RPMI8226 (cell line): ENCODE measurements at regions not wholly inside any gene's neighbourhood (a gene's known extent, or its start where the extent isn't known, plus 50 kb on each side); places are given as distances from the start of the nearest gene placed in this dataset.
"Not testable (repeated sequence)": the region's sequence is repeated elsewhere in the genome, so short reads cannot be mapped to it uniquely, and the experiment has no call there.

ENCODE experiments used
- DNase-seq: peaks from one replicate; pipeline ENCODE4 v3.0.0-alpha.2; 2015

GRCh38 chrX:38473701-38474100 lies 87.6 kb upstream of the TSPAN7 start:
- DNase-seq, result no peak

- no peak for DNase-seq
Observed at GRCh38 chrX:38474543-38474942, 86.8 kb upstream of the TSPAN7 start.

DNA sequence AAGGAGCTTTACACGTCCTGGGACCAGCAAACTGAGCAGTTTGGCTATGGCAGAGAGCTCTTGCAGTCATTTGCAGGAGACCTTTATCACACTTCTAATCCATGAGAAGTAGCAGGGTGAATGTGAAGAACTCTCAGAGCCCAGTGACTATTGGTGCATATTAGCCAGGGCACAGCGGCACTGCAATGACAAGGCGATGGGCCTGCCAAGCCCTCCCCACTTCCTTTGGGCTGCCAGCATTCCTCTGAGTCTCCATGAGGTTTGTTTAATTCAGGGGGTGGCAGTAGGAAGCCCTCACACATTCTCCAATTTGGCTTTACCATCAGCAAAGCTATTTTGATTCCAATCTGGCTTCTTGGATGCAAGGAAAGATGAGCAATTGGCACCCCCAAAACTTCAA lies 79.2 kb upstream of the TSPAN7 start:
- no peak for DNase-seq

DNA sequence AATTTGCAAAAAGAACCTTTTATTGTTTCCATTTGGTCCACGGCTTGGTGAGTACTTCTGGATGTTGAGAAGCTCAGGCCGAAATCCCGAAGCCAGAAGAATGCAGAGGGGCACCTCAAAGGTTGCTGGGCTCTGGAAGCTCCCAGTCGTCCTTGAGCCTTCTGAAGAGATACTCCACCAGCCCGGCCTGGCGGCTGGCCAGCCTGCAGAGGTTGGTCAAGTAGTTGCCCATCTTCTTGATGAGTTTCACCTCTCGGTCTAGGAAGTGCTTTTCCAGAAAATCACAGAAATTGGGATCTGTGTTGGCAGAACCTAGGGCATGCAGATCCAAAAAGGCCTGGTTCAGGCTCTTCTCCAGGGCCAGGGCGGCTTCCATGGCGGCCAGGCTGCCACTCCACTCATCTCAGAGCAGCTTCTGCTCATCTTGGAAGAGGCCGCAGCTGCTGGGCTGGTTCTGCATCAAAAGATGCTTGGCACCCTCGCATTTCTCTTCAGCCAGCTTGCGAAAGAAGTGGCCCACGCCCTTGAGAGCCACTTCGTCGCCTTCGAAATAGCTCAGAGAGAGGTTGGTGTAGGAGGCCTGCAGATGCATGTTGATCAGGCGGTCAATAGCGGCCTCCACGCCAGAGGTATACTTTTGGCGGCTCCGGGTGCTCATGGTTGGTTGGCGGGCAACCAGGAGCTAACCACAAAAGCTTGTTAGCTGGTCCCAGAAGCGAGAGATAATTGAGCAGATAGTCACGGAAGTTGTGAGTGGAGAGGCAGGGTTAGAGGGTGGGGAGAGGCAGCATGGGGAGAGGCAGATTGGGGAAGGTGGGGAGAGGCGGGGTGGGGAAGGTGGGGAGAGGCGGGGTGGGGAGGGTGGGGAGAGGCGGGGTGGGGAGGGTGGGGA lies 76.5 kb upstream of the TSPAN7 start:
- DNase-seq, result peak; percentile 77

GRCh38 chrX:38489341-38489740 lies 72.0 kb upstream of the TSPAN7 start:
- DNase-seq, result no peak

GRCh38 chrX:38494239-38494823 lies 67.0 kb upstream of the TSPAN7 start:
- DNase-seq, result no peak

- DNase-seq, result not testable (repeated sequence)
Observed at GRCh38 chrX:38499658-38500057, 61.7 kb upstream of the TSPAN7 start.

DNA sequence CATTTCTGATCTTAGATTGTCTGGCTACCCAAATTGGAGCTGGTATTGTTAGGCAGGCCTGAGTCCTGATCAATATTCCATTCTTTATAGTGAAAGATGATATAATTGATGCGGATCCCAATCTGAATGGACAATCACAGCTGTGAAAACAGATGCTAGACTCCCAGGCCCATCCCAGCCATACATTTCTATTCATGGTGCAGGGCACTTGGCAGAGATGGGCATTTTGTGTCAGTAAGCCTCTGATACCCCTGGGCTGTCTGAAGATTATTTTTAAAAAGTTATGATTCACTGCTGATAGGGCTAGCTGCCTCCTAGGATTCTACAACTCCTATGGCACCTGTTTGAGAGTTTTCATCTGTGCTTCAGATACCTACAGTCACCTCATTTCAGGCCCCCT lies 61.2 kb upstream of the TSPAN7 start:
- no peak for DNase-seq

DNA sequence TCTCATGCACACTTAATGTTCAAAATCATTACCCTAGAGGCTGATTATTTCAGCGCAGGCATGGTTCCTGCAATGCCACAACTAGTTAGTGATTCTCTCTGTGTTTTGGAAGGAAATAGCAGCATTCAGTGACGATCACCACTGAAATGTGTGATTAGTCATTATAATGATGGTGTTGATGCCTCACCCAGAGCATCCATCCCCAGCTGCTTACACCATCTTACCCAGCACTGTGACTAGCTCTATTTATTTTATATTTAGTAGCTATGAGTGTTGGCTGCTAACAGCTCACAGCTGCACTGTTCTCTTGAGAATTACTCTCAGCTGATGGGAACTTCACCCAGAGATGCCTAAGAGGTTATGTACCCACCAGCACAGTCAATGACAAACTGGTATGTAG lies 60.5 kb upstream of the TSPAN7 start:
- no peak for DNase-seq

DNA sequence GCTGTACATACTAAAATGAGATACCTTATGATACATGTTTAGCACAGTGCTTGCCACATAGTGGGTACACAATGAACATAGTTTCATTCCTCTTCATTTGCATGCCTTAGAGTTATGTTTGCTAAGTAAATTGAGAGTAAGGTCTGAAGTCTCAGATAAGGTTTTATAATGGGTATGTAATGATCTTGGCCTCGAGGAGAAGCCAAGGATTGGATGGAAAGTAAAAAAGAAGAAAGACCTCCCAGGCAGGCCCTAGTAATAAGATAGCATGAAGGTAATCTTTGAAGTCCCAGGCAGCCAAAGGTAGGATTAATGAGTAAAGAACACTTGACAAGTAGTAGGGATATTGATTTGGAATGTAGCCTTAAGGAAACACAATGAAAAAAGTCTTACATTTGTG lies 55.8 kb upstream of the TSPAN7 start:
- no peak for DNase-seq
